ENCODE measurements at regions not wholly inside any gene's neighbourhood (a gene's known extent, or its start where the extent isn't known, plus 50 kb on each side); places are given as distances from the start of the nearest gene placed in this dataset.

DNA sequence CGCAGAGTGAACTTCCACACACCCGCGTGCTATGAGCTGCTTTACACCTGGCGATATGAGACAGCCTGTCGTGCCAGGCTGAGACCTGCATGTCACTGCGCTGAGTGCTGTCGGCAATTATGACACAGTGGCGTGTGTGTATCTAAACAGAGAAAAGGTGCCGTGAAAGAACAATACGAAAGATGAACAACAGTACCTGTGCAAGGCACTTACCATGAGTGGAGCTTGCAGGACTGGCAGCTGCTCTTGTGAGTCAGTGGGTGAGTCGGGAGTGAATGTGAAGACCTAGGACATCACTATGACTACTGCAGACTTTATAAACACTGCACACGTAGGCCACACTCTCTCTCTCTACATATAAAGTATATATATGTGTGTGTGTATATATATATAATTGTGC lies 68.5 kb upstream of the DUSP22 start:
- Histone ChIP-seq H2AFZ (ENCODE audit: low read length) (no peak overlapping the region), H4K20me1 (ENCODE audit: insufficient read depth, low read length) (no peaks in the 10 kb centered on the region), H3K4me2 (ENCODE audit: low read length) (no peak overlapping the region), H3K36me3 (ENCODE audit: insufficient read depth, low read length) (no peaks in the 10 kb centered on the region), H3K4me3 (ENCODE audit: low read depth, low read length, poor library complexity, severe bottlenecking) (no peak overlapping the region), H3K9me3 (ENCODE audit: low read length) (peaks cover 13% of the 10 kb centered on the region), H3K79me2 (ENCODE audit: insufficient read depth, low read depth, low read length) (no peaks in the 10 kb centered on the region), H3K9me2 (ENCODE audit: insufficient read depth, low read length) (no peaks in the 10 kb centered on the region), H3K27ac (ENCODE audit: low read depth, low read length, poor library complexity, severe bottlenecking) (no peak overlapping the region), H3K4me1 (ENCODE audit: insufficient read depth, low read length, poor library complexity, severe bottlenecking) (peaks cover 32% of the 10 kb centered on the region)
- ChIA-PET POLR2A (interaction anchor here (0.7 to 1.7 kb wide), 3 partner anchors 13 to 137 kb away, joined by 3 to 4 read pairs (median 3); no protein-coding TSS in a partner anchor), CTCF (ENCODE audit: unreplicated experiment) (interaction anchor here (0.9 kb wide), 1 partner anchor 17 kb away, joined by 3 read pairs; no protein-coding TSS in a partner anchor)
- intact Hi-C loops (cut with micrococcal nuclease; ENCODE audit: unreplicated experiment): no loop called here
- no TSS peak for BruUV-seq (replicated peaks)
- no peak for DNase-seq (ENCODE audit: low spot score)
- TF ChIP-seq EZH2phosphoT487 (IDR thresholded peaks at IDR 0.05; ENCODE audit: borderline replicate concordance, low read depth, low read length) (no peak), CTCF (conservative IDR thresholded peaks at IDR 0.05; ENCODE audit: low read length) (no peak)

GRCh38 chr6:224350-224749 lies 67.9 kb upstream of the DUSP22 start:
- Histone ChIP-seq H2AFZ (ENCODE audit: low read length) (no peak overlapping the region), H3K4me3 (ENCODE audit: low read depth, low read length, poor library complexity, severe bottlenecking) (no peak overlapping the region), H3K9me3 (ENCODE audit: low read length) (peaks cover 13% of the 10 kb centered on the region), H3K79me2 (ENCODE audit: insufficient read depth, low read depth, low read length) (no peaks in the 10 kb centered on the region), H3K27ac (ENCODE audit: low read depth, low read length, poor library complexity, severe bottlenecking) (no peak overlapping the region), H4K20me1 (ENCODE audit: insufficient read depth, low read length) (no peaks in the 10 kb centered on the region), H3K36me3 (ENCODE audit: insufficient read depth, low read length) (no peaks in the 10 kb centered on the region), H3K4me2 (ENCODE audit: low read length) (no peak overlapping the region), H3K9me2 (ENCODE audit: insufficient read depth, low read length) (no peaks in the 10 kb centered on the region), H3K4me1 (ENCODE audit: insufficient read depth, low read length, poor library complexity, severe bottlenecking) (peaks cover 26% of the 10 kb centered on the region)
- no peak for DNase-seq (ENCODE audit: low spot score)
- intact Hi-C loops (cut with micrococcal nuclease; ENCODE audit: unreplicated experiment): no loop called here
- ChIA-PET CTCF (ENCODE audit: unreplicated experiment) (no interaction called here), POLR2A (interaction anchor here (0.7 to 1.3 kb wide), 2 partner anchors 15 to 175 kb away, joined by 3 read pairs; no protein-coding TSS in a partner anchor)
- TF ChIP-seq CTCF (conservative IDR thresholded peaks at IDR 0.05; ENCODE audit: low read length) (no peak), EZH2phosphoT487 (IDR thresholded peaks at IDR 0.05; ENCODE audit: borderline replicate concordance, low read depth, low read length) (no peak)
- BruUV-seq (replicated peaks): no TSS peak

- peaks cover 18% of the 10 kb centered on the region for H3K4me1 ChIP-seq (ENCODE audit: insufficient read depth, low read length, poor library complexity, severe bottlenecking)
These were observed 67.1 kb upstream of the DUSP22 start for GRCh38 chr6:225121-225721.

More at GRCh38 chr6:225121-225721, 67.1 kb upstream of the DUSP22 start:
- Histone ChIP-seq H2AFZ (ENCODE audit: low read length) (no peak overlapping the region), H4K20me1 (ENCODE audit: insufficient read depth, low read length) (no peaks in the 10 kb centered on the region), H3K79me2 (ENCODE audit: insufficient read depth, low read depth, low read length) (no peaks in the 10 kb centered on the region), H3K27ac (ENCODE audit: low read depth, low read length, poor library complexity, severe bottlenecking) (no peak overlapping the region), H3K4me3 (ENCODE audit: low read depth, low read length, poor library complexity, severe bottlenecking) (no peak overlapping the region), H3K4me2 (ENCODE audit: low read length) (no peak overlapping the region), H3K36me3 (ENCODE audit: insufficient read depth, low read length) (no peaks in the 10 kb centered on the region), H3K9me2 (ENCODE audit: insufficient read depth, low read length) (no peaks in the 10 kb centered on the region), H3K9me3 (ENCODE audit: low read length) (peaks cover 13% of the 10 kb centered on the region)
- POLR2A ChIA-PET: interaction anchor here (0.6 kb wide), 1 partner anchor 15 kb away, joined by 3 read pairs; no protein-coding TSS in a partner anchor
- TF ChIP-seq CTCF (conservative IDR thresholded peaks at IDR 0.05; ENCODE audit: low read length) (no peak), EZH2phosphoT487 (IDR thresholded peaks at IDR 0.05; ENCODE audit: borderline replicate concordance, low read depth, low read length) (no peak)
- CTCF ChIA-PET (ENCODE audit: unreplicated experiment): no interaction called here
- BruUV-seq (replicated peaks): no TSS peak
- intact Hi-C loops (cut with micrococcal nuclease; ENCODE audit: unreplicated experiment): no loop called here
- no peak for DNase-seq (ENCODE audit: low spot score)
